ENCODE measurements at regions not wholly inside any gene's neighbourhood (a gene's known extent, or its start where the extent isn't known, plus 50 kb on each side); places are given as distances from the start of the nearest gene placed in this dataset.

GRCh38 chr20:50416269-50417022 lies 93.7 kb upstream of the PTPN1 start:
- TF ChIP-seq POLR2A (IDR thresholded peaks at IDR 0.05) (no peak), CTCF (IDR thresholded peaks at IDR 0.05) (no peak)
